A673 (cell line): ENCODE measurements at regions not wholly inside any gene's neighbourhood (a gene's known extent, or its start where the extent isn't known, plus 50 kb on each side); places are given as distances from the start of the nearest gene placed in this dataset.

Experiments
- BruUV-seq: library from RNA; stranded (reverse); fragments of 400-500 nt; replicated peaks from 2 replicates; lab custom pipeline; 2021; lab: Mats Ljungman, UMichigan
- CTCF ChIA-PET: fragments of 300-600 bp; sonication (Branson Sonifier 250); formaldehyde crosslinking; loops from one replicate; lab custom pipeline; 2022; ENCODE audit warnings: antibody characterized with exemption; lab: Charles Lee
- POLR2A ChIA-PET: fragments of 300-600 bp; sonication (Branson Sonifier 250); formaldehyde crosslinking; loops from one replicate; lab custom pipeline; 2022; ENCODE audit warnings: antibody characterized with exemption; ENCODE audit not compliant: low non-redundant PET; lab: Charles Lee
- DNase-seq: peaks from one replicate; pipeline ENCODE4 v3.0.0-alpha.2; 2015; ENCODE audit warnings: low spot score
- H3K27ac ChIP-seq: fragments of 200-600 bp; sonication (generic); 2 replicates; pipeline ENCODE4 v1.5.1; 2016; ENCODE audit warnings: mixed run types, low read depth, mild to moderate bottlenecking, mixed read lengths, antibody characterized with exemption, low read length; ENCODE audit not compliant: poor library complexity, severe bottlenecking
- H3K27me3 ChIP-seq: fragments of 200-600 bp; sonication (generic); replicated peaks from 2 replicates; pipeline ENCODE4 v1.6.1; 2017; ENCODE audit warnings: mixed run types, low read depth, mild to moderate bottlenecking, mixed read lengths, antibody characterized with exemption, low read length; ENCODE audit not compliant: insufficient read depth, poor library complexity
- H3K36me3 ChIP-seq: fragments of 200-600 bp; sonication (generic); 2 replicates; pipeline ENCODE4 v1.6.1; 2016; ENCODE audit warnings: mixed run types, mild to moderate bottlenecking, mixed read lengths, antibody characterized with exemption, low read length; ENCODE audit not compliant: insufficient read depth, poor library complexity, severe bottlenecking
- H3K4me1 ChIP-seq: fragments of 200-600 bp; sonication (generic); 2 replicates; pipeline ENCODE4 v1.6.1; 2017; ENCODE audit warnings: mixed run types, mild to moderate bottlenecking, mixed read lengths, antibody characterized with exemption, low read length; ENCODE audit not compliant: insufficient read depth, poor library complexity, severe bottlenecking
- H3K4me3 ChIP-seq: fragments of 200-600 bp; sonication (generic); 2 replicates; pipeline ENCODE4 v1.5.1; 2016; ENCODE audit warnings: low read depth, mixed run types, mild to moderate bottlenecking, mixed read lengths, low read length; ENCODE audit not compliant: poor library complexity, severe bottlenecking
- H3K9me3 ChIP-seq: fragments of 200-600 bp; sonication (generic); 2 replicates; pipeline ENCODE4 v1.6.1; 2016; ENCODE audit warnings: mixed run types, low read depth, mild to moderate bottlenecking, mixed read lengths, antibody characterized with exemption, low read length; ENCODE audit not compliant: poor library complexity, severe bottlenecking
- EZH2 ChIP-seq: fragments of 200-600 bp; sonication (generic); IDR thresholded peaks from 2 replicates; pipeline ENCODE4 v1.6.1; 2017; ENCODE audit warnings: borderline replicate concordance, low read depth, mild to moderate bottlenecking, mixed read lengths, antibody characterized with exemption, low read length; ENCODE audit not compliant: poor library complexity, severe bottlenecking
- intact Hi-C: fragments of 100-400 bp; cut with micrococcal nuclease; formaldehyde crosslinking; loops from one replicate; pipeline ENCODE4 v1.10.0; 2022; ENCODE audit not compliant: unreplicated experiment
- TF ChIP-seq, protein P1 (sequence below): fragments of 300-800, 200-600 bp; sonication (generic); conservative IDR thresholded peaks from 2 replicates; pipeline ENCODE4 v1.5.1; 2017; ENCODE audit warnings: low read depth, mild to moderate bottlenecking, antibody characterized with exemption, low read length, moderate library complexity, mixed read lengths

DNA sequence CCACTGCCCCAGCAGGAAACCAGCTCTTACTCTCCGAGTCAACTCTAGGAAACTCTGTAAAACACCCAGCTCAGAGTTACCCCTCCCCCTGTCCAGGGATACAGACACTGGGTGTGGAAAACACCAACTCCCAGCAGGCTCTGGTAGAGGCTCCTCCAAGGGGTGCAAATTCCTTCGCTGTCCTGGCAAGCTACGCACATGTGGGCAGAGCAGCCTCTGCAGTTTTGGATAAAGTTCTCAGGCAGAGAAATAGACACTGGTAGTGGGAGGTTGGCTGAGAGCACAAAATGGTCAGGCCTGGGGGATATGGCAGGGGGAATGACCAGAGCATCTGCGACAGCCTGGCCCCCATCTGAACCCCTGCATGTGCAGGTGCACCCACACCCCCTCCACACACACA is 146.9 kb upstream of the SDK2 start:
- Histone ChIP-seq H3K27ac (no peak overlapping the region), H3K4me3 (no peak overlapping the region), H3K9me3 (no peaks in the 10 kb centered on the region), H3K4me1 (no peaks in the 10 kb centered on the region), H3K27me3 (peaks cover 9% of the 10 kb centered on the region), H3K36me3 (no peaks in the 10 kb centered on the region)
- DNase-seq = no peak
- ChIA-PET CTCF (interaction anchor here (0.5 kb wide), 1 partner anchor 584 kb away, joined by 3 read pairs; no protein-coding TSS in a partner anchor), POLR2A (no interaction called here)
- intact Hi-C loops = no loop called here
- TF ChIP-seq, protein P1, sequence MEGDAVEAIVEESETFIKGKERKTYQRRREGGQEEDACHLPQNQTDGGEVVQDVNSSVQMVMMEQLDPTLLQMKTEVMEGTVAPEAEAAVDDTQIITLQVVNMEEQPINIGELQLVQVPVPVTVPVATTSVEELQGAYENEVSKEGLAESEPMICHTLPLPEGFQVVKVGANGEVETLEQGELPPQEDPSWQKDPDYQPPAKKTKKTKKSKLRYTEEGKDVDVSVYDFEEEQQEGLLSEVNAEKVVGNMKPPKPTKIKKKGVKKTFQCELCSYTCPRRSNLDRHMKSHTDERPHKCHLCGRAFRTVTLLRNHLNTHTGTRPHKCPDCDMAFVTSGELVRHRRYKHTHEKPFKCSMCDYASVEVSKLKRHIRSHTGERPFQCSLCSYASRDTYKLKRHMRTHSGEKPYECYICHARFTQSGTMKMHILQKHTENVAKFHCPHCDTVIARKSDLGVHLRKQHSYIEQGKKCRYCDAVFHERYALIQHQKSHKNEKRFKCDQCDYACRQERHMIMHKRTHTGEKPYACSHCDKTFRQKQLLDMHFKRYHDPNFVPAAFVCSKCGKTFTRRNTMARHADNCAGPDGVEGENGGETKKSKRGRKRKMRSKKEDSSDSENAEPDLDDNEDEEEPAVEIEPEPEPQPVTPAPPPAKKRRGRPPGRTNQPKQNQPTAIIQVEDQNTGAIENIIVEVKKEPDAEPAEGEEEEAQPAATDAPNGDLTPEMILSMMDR = no peak
- TF ChIP-seq EZH2 = no peak
- no TSS peak for BruUV-seq

DNA sequence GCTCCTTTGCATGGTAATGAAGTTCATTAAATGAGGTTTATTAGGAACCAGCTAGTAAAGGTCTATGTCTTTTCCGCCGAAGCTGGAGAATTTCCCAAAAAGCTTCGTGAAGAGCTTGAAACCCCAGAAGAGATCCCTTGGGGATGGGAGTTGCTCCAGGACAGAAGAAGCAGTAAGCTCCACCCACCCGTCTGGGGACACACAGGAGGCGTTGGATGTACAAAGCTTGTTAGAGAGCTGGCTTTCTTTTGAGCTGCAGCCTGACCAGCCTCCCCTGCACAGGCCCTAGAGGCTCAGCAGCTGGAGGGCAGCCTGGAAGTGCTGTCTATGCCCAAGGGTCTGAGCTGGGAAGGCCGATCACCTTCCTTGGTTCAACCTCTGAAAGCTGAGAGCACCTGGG is 147.4 kb upstream of the SDK2 start:
- H3K4me1 ChIP-seq = no peaks in the 10 kb centered on the region
- H3K4me3 ChIP-seq = no peak overlapping the region
- H3K27ac ChIP-seq = no peak overlapping the region
- ChIA-PET POLR2A (no interaction called here), CTCF (no interaction called here)
- no peak for TF ChIP-seq EZH2
- TF ChIP-seq, protein P1 = no peak
- no peaks in the 10 kb centered on the region for H3K36me3 ChIP-seq
- H3K27me3 ChIP-seq = peaks cover 5% of the 10 kb centered on the region
- intact Hi-C loops = no loop called here
- no peaks in the 10 kb centered on the region for H3K9me3 ChIP-seq
- DNase-seq = peak; percentile 31
- BruUV-seq = no TSS peak

- CTCF ChIA-PET = no interaction called here
- POLR2A ChIA-PET = no interaction called here
- H3K27me3 ChIP-seq = no peaks in the 10 kb centered on the region
- TF ChIP-seq EZH2 = no peak
- TF ChIP-seq, protein P1 = no peak
- no peak overlapping the region for H3K27ac ChIP-seq
- no peaks in the 10 kb centered on the region for H3K4me1 ChIP-seq
- no TSS peak for BruUV-seq
- no peaks in the 10 kb centered on the region for H3K36me3 ChIP-seq
- intact Hi-C loops = no loop called here
- no peak overlapping the region for H3K4me3 ChIP-seq
- DNase-seq = no peak
- no peaks in the 10 kb centered on the region for H3K9me3 ChIP-seq
Measured at GRCh38 chr17:73792994-73793393, 148.7 kb upstream of the SDK2 start.
